ENCODE measurements at regions not wholly inside any gene's neighbourhood (a gene's known extent, or its start where the extent isn't known, plus 50 kb on each side); places are given as distances from the start of the nearest gene placed in this dataset.

DNA sequence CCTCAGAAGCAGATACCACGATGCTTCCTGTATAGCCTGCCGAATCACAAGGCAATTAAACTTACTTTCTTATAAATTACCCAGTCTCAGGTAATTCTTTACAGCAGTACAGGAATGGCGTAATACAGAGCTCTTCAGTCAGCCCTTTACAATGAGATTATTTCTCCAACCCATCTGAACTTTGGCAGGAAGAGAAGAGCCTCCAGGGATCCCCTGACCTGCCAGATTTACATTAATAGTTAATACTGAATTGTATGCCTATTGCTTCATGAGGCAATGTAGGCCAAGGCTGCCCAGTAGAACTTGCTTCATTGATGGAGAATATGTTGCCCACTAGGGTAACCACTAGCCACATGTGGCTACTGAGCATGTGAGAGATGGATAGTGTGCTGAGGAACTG lies 608.7 kb downstream of the SH2D4B start:
- intact Hi-C loops (cut with micrococcal nuclease) (no loop called here), in situ Hi-C loops (cut with MboI; ENCODE audit: low sequenced_read_pairs) (no loop called here)

More for the DNA sequence above, 608.7 kb downstream of the SH2D4B start:
- dilution Hi-C loops (cut with HindIII; ENCODE audit: low sequenced_read_pairs, unreplicated experiment): no loop called here
- H2BK120ac ChIP-seq (ENCODE audit: low read depth, low read length): no peak overlapping the region
- H3K4ac ChIP-seq (ENCODE audit: low read depth, low read length): no peak overlapping the region
- TF ChIP-seq CEBPB (IDR thresholded peaks at IDR 0.05; ENCODE audit: low read depth, low read length) (no peak), ELK1 (IDR thresholded peaks at IDR 0.05; ENCODE audit: borderline replicate concordance, low read depth, low read length) (no peak), BHLHE40 (IDR thresholded peaks at IDR 0.05; ENCODE audit: low read depth, low read length) (no peak), RAD21 (IDR thresholded peaks at IDR 0.05; ENCODE audit: low read length) (no peak), POLR2A (IDR thresholded peaks at IDR 0.05; ENCODE audit: low read depth, low read length) (no peak), CHD1 (IDR thresholded peaks at IDR 0.05; ENCODE audit: low read depth, low read length) (no peak), MAFK (IDR thresholded peaks at IDR 0.05; ENCODE audit: low read depth, low read length) (no peak), RCOR1 (IDR thresholded peaks at IDR 0.05; ENCODE audit: insufficient replicate concordance, low read length) (no peak), MXI1 (IDR thresholded peaks at IDR 0.05; ENCODE audit: borderline replicate concordance, low read depth, low read length) (no peak), FOS (IDR thresholded peaks at IDR 0.05; ENCODE audit: low read depth, low read length) (no peak), SMC3 (IDR thresholded peaks at IDR 0.05; ENCODE audit: low read depth, low read length) (no peak), MAZ (IDR thresholded peaks at IDR 0.05; ENCODE audit: borderline replicate concordance, low read depth, low read length) (no peak), RFX5 (IDR thresholded peaks at IDR 0.05; ENCODE audit: low read depth, low read length) (no peak), NFE2L2 (IDR thresholded peaks at IDR 0.05; ENCODE audit: low read depth, low read length) (no peak)
- TF ChIP-seq, protein P1, sequence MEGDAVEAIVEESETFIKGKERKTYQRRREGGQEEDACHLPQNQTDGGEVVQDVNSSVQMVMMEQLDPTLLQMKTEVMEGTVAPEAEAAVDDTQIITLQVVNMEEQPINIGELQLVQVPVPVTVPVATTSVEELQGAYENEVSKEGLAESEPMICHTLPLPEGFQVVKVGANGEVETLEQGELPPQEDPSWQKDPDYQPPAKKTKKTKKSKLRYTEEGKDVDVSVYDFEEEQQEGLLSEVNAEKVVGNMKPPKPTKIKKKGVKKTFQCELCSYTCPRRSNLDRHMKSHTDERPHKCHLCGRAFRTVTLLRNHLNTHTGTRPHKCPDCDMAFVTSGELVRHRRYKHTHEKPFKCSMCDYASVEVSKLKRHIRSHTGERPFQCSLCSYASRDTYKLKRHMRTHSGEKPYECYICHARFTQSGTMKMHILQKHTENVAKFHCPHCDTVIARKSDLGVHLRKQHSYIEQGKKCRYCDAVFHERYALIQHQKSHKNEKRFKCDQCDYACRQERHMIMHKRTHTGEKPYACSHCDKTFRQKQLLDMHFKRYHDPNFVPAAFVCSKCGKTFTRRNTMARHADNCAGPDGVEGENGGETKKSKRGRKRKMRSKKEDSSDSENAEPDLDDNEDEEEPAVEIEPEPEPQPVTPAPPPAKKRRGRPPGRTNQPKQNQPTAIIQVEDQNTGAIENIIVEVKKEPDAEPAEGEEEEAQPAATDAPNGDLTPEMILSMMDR (conservative IDR thresholded peaks at IDR 0.05; ENCODE audit: low read depth, low read length): no peak
- TF ChIP-seq, protein P2, sequence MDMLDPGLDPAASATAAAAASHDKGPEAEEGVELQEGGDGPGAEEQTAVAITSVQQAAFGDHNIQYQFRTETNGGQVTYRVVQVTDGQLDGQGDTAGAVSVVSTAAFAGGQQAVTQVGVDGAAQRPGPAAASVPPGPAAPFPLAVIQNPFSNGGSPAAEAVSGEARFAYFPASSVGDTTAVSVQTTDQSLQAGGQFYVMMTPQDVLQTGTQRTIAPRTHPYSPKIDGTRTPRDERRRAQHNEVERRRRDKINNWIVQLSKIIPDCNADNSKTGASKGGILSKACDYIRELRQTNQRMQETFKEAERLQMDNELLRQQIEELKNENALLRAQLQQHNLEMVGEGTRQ (IDR thresholded peaks at IDR 0.05; ENCODE audit: low read depth, low read length): no peak
- H3K79me1 ChIP-seq (ENCODE audit: low read depth in 1 of 2, low read length in 2 of 2): no peaks in the 10 kb centered on the region
- CTCF ChIA-PET: no interaction called here
- no peak overlapping the region for H2BK5ac ChIP-seq (ENCODE audit: low read depth, low read length, poor library complexity, severe bottlenecking)
- peaks cover 3% of the 10 kb centered on the region; the same call in 1 of the 2 replicates for H3K9me3 ChIP-seq (ENCODE audit: control insufficient read depth, insufficient read depth, low read length)
- H4K5ac ChIP-seq (ENCODE audit: low read depth, low read length): no peak overlapping the region
- no peak overlapping the region for H3K4me2 ChIP-seq (ENCODE audit: low read depth, low read length)
- BruUV-seq (replicated peaks): no TSS peak
- H4K20me1 ChIP-seq (ENCODE audit: insufficient read depth, low read length): no peaks in the 10 kb centered on the region
- POLR2A ChIA-PET (ENCODE audit: unreplicated experiment): no interaction called here
- no peak overlapping the region for H3K18ac ChIP-seq (ENCODE audit: low read depth, low read length)
- no peaks in the 10 kb centered on the region for H3K27me3 ChIP-seq (ENCODE audit: control insufficient read depth, insufficient read depth, low read length)
- H2BK15ac ChIP-seq (ENCODE audit: low read depth, low read length): no peak overlapping the region
- H3K4me3 ChIP-seq (ENCODE audit: insufficient read depth, low read depth, low read length): no peak overlapping the region
- H3K4me1 ChIP-seq (ENCODE audit: control insufficient read depth, insufficient read depth, low read length): no peaks in the 10 kb centered on the region
- no peaks in the 10 kb centered on the region for H3K9me1 ChIP-seq (ENCODE audit: insufficient read depth, low read length)
- no peak overlapping the region for H2AFZ ChIP-seq (replicated peaks; ENCODE audit: low read length, poor library complexity)
- no peak overlapping the region for H3K56ac ChIP-seq (ENCODE audit: extremely low read depth, insufficient read depth, low read length)
- H3K14ac ChIP-seq (replicated peaks; ENCODE audit: low read depth, low read length): no peak overlapping the region
- no peaks in the 10 kb centered on the region for H3K36me3 ChIP-seq (ENCODE audit: control insufficient read depth, insufficient read depth, low read length)
- H4K91ac ChIP-seq (ENCODE audit: insufficient read depth, low read depth, low read length): no peak overlapping the region
- no peak overlapping the region for H3K23ac ChIP-seq (ENCODE audit: low read depth, low read length)
- no peak for DNase-seq
- H2AK9ac ChIP-seq (replicated peaks; ENCODE audit: low read depth, low read length, poor library complexity): no peak overlapping the region
- no peak overlapping the region for H2BK20ac ChIP-seq (ENCODE audit: low read depth, low read length)
- no peak overlapping the region for H3K27ac ChIP-seq (ENCODE audit: insufficient read depth, low read length)
- H3K9ac ChIP-seq (ENCODE audit: low read depth, low read length): no peak overlapping the region
- H2AK5ac ChIP-seq (ENCODE audit: low read depth, low read length): no peak overlapping the region
- no CpG with 5 or more reads among the region's 3 CpGs for WGBS, 2 experiments (ENCODE audit: extremely low coverage in 2 of 2, insufficient read length in 1 of 2)
- H4K8ac ChIP-seq (ENCODE audit: low read depth in 2 of 2, low read length in 2 of 2): no peak overlapping the region
- no peak for ATAC-seq (ENCODE audit: low read depth)

All from IMR-90 (cell line).